ENCODE measurements at regions not wholly inside any gene's neighbourhood (a gene's known extent, or its start where the extent isn't known, plus 50 kb on each side); places are given as distances from the start of the nearest gene placed in this dataset.
"Not testable (repeated sequence)": the region's sequence is repeated elsewhere in the genome, so short reads cannot be mapped to it uniquely, and the experiment has no call there.

GRCh38 chr2:91508816-91509215 is 2817.3 kb downstream of the RPIA start:
- TF ChIP-seq BHLHE40 (IDR thresholded peaks at IDR 0.05; ENCODE audit: low read depth, low read length); POLR2A (IDR thresholded peaks at IDR 0.05; ENCODE audit: low read depth, low read length); CTCF (conservative IDR thresholded peaks at IDR 0.05; ENCODE audit: low read depth, low read length); MXI1 (IDR thresholded peaks at IDR 0.05; ENCODE audit: borderline replicate concordance, low read depth, low read length); RAD21 (IDR thresholded peaks at IDR 0.05; ENCODE audit: low read length); CHD1 (IDR thresholded peaks at IDR 0.05; ENCODE audit: low read depth, low read length); RFX5 (IDR thresholded peaks at IDR 0.05; ENCODE audit: low read depth, low read length): not testable (repeated sequence)

Data from IMR-90 (cell line).